ENCODE measurements at regions not wholly inside any gene's neighbourhood (a gene's known extent, or its start where the extent isn't known, plus 50 kb on each side); places are given as distances from the start of the nearest gene placed in this dataset.

DNA sequence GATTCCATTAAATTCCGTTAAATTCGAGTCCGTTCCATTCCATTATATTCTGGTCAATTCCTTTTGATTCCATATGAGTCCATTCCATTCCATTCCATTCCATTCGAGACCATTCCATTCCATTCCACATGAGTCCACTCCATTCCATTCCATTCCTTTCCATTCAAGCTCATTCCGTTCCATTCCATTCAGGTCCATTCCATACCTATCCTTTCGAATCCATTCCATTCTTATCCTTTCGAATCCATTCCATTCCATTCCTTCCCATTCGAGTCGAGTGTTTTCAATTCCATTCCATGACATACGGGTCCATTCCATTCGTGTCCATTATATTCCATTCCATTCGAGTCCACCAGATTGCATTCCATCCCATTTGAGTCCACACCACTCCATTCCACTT lies 1127.4 kb downstream of the RPIA start:
- Mint-ChIP-seq H3K4me3 (no peak overlapping the region), H3K9me3 (peaks cover 90% of the 10 kb centered on the region), H3K4me1 (ENCODE audit: low read depth) (no peaks in the 10 kb centered on the region), H3K36me3 (ENCODE audit: low read depth) (peaks cover 53% of the 10 kb centered on the region), H3K27ac (no peak overlapping the region), H3K27me3 (no peaks in the 10 kb centered on the region)
- H3K36me3 ChIP-seq (ENCODE audit: insufficient read depth, low read length) = no peaks in the 10 kb centered on the region
- H3K4me3 ChIP-seq (ENCODE audit: low read length) = no peak overlapping the region
- H3K27me3 ChIP-seq (ENCODE audit: control insufficient read depth in 1 of 2, insufficient read depth in 2 of 2, low read length in 2 of 2) = no peaks in the 10 kb centered on the region
- intact Hi-C loops (cut with DNase I, micrococcal nuclease) = no loop called here
- TF ChIP-seq, protein P1, sequence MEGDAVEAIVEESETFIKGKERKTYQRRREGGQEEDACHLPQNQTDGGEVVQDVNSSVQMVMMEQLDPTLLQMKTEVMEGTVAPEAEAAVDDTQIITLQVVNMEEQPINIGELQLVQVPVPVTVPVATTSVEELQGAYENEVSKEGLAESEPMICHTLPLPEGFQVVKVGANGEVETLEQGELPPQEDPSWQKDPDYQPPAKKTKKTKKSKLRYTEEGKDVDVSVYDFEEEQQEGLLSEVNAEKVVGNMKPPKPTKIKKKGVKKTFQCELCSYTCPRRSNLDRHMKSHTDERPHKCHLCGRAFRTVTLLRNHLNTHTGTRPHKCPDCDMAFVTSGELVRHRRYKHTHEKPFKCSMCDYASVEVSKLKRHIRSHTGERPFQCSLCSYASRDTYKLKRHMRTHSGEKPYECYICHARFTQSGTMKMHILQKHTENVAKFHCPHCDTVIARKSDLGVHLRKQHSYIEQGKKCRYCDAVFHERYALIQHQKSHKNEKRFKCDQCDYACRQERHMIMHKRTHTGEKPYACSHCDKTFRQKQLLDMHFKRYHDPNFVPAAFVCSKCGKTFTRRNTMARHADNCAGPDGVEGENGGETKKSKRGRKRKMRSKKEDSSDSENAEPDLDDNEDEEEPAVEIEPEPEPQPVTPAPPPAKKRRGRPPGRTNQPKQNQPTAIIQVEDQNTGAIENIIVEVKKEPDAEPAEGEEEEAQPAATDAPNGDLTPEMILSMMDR (IDR thresholded peaks at IDR 0.05) = no peak
- DNase-seq (no peak), ATAC-seq (ENCODE audit: poor library complexity) (no peak)
- ChIA-PET CTCF (no interaction called here), POLR2A (no interaction called here)
- no peaks in the 10 kb centered on the region for H3K4me1 ChIP-seq (ENCODE audit: insufficient read depth, low read length)
- peaks cover 0 to 70% of the 10 kb centered on the region in 2 experiments for H3K9me3 ChIP-seq (ENCODE audit: control insufficient read depth in 1 of 2, insufficient read depth in 1 of 2, low read length in 2 of 2)
- no peak overlapping the region for H3K27ac ChIP-seq (ENCODE audit: low read depth in 1 of 2, low read length in 2 of 2)

DNA sequence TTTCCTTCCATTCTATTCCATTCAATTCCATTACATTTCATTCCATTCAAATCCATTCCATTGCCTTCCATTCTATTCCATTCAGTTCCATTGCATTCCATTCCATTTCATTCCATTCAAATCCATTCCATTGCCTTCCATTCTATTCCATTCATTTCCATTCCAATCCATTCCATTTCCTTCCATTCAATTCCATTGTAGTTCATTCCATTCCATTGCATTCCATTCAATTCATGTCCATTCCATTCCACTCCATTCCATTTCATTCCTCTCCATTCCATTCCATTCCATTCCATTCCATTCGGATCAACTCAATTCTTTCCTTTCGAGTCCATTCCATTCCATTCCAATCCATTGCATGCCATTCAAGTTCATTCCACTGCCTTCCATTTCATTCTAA lies 1128.3 kb downstream of the RPIA start:
- Histone ChIP-seq H3K9me3 (ENCODE audit: control insufficient read depth in 1 of 2, insufficient read depth in 1 of 2, low read length in 2 of 2) (peaks cover 0 to 62% of the 10 kb centered on the region in 2 experiments), H3K27me3 (ENCODE audit: control insufficient read depth in 1 of 2, insufficient read depth in 2 of 2, low read length in 2 of 2) (no peaks in the 10 kb centered on the region), H3K4me1 (ENCODE audit: insufficient read depth, low read length) (no peaks in the 10 kb centered on the region), H3K36me3 (ENCODE audit: insufficient read depth, low read length) (no peaks in the 10 kb centered on the region), H3K4me3 (ENCODE audit: low read length) (no peak overlapping the region), H3K27ac (ENCODE audit: low read depth in 1 of 2, low read length in 2 of 2) (no peak overlapping the region)
- DNase-seq (no peak), ATAC-seq (ENCODE audit: poor library complexity) (no peak)
- ChIA-PET POLR2A (no interaction called here), CTCF (no interaction called here)
- Mint-ChIP-seq H3K36me3 (ENCODE audit: low read depth) (peaks cover 63% of the 10 kb centered on the region), H3K4me3 (no peak overlapping the region), H3K4me1 (ENCODE audit: low read depth) (no peaks in the 10 kb centered on the region), H3K9me3 (peaks cover 81% of the 10 kb centered on the region), H3K27me3 (no peaks in the 10 kb centered on the region), H3K27ac (no peak overlapping the region)
- TF ChIP-seq, protein P1 (IDR thresholded peaks at IDR 0.05) = no peak
- intact Hi-C loops (cut with DNase I, micrococcal nuclease) = no loop called here

DNA sequence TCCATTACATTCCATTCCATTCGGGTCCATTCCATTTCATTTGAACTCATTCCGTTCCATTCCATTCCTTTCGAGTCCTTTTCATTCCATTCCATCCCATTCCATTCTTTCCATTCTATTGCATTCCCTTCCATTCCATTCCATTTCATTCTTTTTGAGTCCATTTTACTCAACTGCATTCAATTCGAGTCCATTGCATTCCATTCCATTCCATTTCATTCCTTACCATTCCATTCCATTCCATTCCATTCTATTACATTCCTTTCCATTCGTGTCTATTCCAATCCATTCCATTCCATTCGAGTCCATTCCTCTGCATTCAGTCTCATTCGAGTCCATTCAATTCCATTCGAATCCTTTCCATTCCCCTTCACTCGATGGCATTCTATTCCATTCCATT lies 1128.8 kb downstream of the RPIA start:
- no peaks in the 10 kb centered on the region for H3K27me3 ChIP-seq (ENCODE audit: control insufficient read depth in 1 of 2, insufficient read depth in 2 of 2, low read length in 2 of 2)
- peaks cover 77% of the 10 kb centered on the region for H3K9me3 Mint-ChIP-seq
- DNase-seq (no peak), ATAC-seq (ENCODE audit: poor library complexity) (no peak)
- ChIA-PET POLR2A (no interaction called here), CTCF (no interaction called here)
- no peaks in the 10 kb centered on the region for H3K36me3 ChIP-seq (ENCODE audit: insufficient read depth, low read length)
- no peak overlapping the region for H3K4me3 Mint-ChIP-seq
- H3K4me1 ChIP-seq (ENCODE audit: insufficient read depth, low read length) = no peaks in the 10 kb centered on the region
- TF ChIP-seq, protein P1 (IDR thresholded peaks at IDR 0.05) = no peak
- intact Hi-C loops (cut with DNase I, micrococcal nuclease) = no loop called here
- no peaks in the 10 kb centered on the region for H3K4me1 Mint-ChIP-seq (ENCODE audit: low read depth)
- no peak overlapping the region for H3K4me3 ChIP-seq (ENCODE audit: low read length)
- no peak overlapping the region for H3K27ac ChIP-seq (ENCODE audit: low read depth in 1 of 2, low read length in 2 of 2)
- no peak overlapping the region for H3K27ac Mint-ChIP-seq
- H3K9me3 ChIP-seq (ENCODE audit: control insufficient read depth in 1 of 2, insufficient read depth in 1 of 2, low read length in 2 of 2) = peaks cover 0 to 60% of the 10 kb centered on the region in 2 experiments
- H3K36me3 Mint-ChIP-seq (ENCODE audit: low read depth) = peaks cover 64% of the 10 kb centered on the region
- no peaks in the 10 kb centered on the region for H3K27me3 Mint-ChIP-seq
